CD4-positive, alpha-beta memory T cell (primary cell): ENCODE measurements at regions not wholly inside any gene's neighbourhood (a gene's known extent, or its start where the extent isn't known, plus 50 kb on each side); places are given as distances from the start of the nearest gene placed in this dataset.

ENCODE experiments used
- CTCF ChIA-PET: fragments of 350-600 bp; sonication (Branson Sonifier 250); formaldehyde crosslinking; loops from one replicate; lab custom pipeline; 2021; ENCODE audit warnings: inconsistent platforms; ENCODE audit not compliant: partially characterized antibody; lab: Charles Lee
- POLR2A ChIA-PET: fragments of 350-600 bp; sonication (Branson Sonifier 250); formaldehyde crosslinking; loops from one replicate; lab custom pipeline; 2021; ENCODE audit not compliant: partially characterized antibody; lab: Charles Lee
- DNase-seq, 5 donors: peaks; one replicate each; pipeline versions ENCODE4 v3.0.0 to v3.0.0-alpha.2; 2020 to 2022; ENCODE audit warnings: mixed read lengths in 1 of 5
- H3K27ac ChIP-seq: one replicate; pipeline ENCODE4 v1.7.0; 2013; ENCODE audit warnings: low read depth, low read length
- H3K27me3 ChIP-seq: 2 replicates; pipeline ENCODE4 v1.7.0; 2013; ENCODE audit warnings: mild to moderate bottlenecking, low read length, moderate library complexity; ENCODE audit not compliant: insufficient read depth
- H3K36me3 ChIP-seq: 2 replicates; pipeline ENCODE4 v1.7.0; 2013; ENCODE audit warnings: mild to moderate bottlenecking, low read length, moderate library complexity; ENCODE audit not compliant: insufficient read depth
- H3K4me1 ChIP-seq: 2 replicates; pipeline ENCODE4 v1.7.0; 2013; ENCODE audit warnings: mild to moderate bottlenecking, low read length, moderate library complexity; ENCODE audit not compliant: insufficient read depth
- H3K4me3 ChIP-seq, 2 donors: one replicate each; pipeline ENCODE4 v1.7.0; 2013; ENCODE audit warnings: low read length in 2 of 2, mild to moderate bottlenecking in 1 of 2
- H3K9me3 ChIP-seq, 2 donors: one replicate each; pipeline ENCODE4 v1.7.0; 2013; ENCODE audit warnings: low read length in 2 of 2, control low read depth in 1 of 2; ENCODE audit not compliant: control insufficient read depth in 1 of 2
- H3K27ac Mint-ChIP-seq, 7 donors: one replicate each; pipeline ENCODE4 v1.8.0; 2020 to 2021; ENCODE audit warnings: mixed read lengths in 7 of 7, mild to moderate bottlenecking in 6 of 7, inconsistent platforms in 3 of 7, moderate library complexity in 3 of 7
- H3K27me3 Mint-ChIP-seq, 2 donors: one replicate each; pipeline ENCODE4 v1.8.0; 2020 to 2021; ENCODE audit warnings: mixed read lengths in 2 of 2
- H3K36me3 Mint-ChIP-seq, 2 donors: one replicate each; pipeline ENCODE4 v1.8.0; 2020 to 2021; ENCODE audit warnings: mixed read lengths in 2 of 2, inconsistent platforms in 1 of 2, mild to moderate bottlenecking in 1 of 2
- H3K4me1 Mint-ChIP-seq, 4 donors: one replicate each; pipeline ENCODE4 v1.8.0; 2020 to 2021; ENCODE audit warnings: mixed read lengths in 4 of 4, mild to moderate bottlenecking in 1 of 4
- H3K4me3 Mint-ChIP-seq, 8 donors: one replicate each; pipeline ENCODE4 v1.8.0; 2020 to 2021; ENCODE audit warnings: mixed read lengths in 8 of 8, mild to moderate bottlenecking in 7 of 8, moderate library complexity in 6 of 8, inconsistent platforms in 3 of 8
- H3K9me3 Mint-ChIP-seq, 8 donors: one replicate each; pipeline ENCODE4 v1.8.0; 2020 to 2021; ENCODE audit warnings: mixed read lengths in 8 of 8, mild to moderate bottlenecking in 5 of 8, inconsistent platforms in 3 of 8, moderate library complexity in 1 of 8
- intact Hi-C: fragments of 100-400 bp; cut with micrococcal nuclease; formaldehyde crosslinking; loops from one replicate; pipeline ENCODE4 v1.15.1; 2023

GRCh38 chr4:132992686-132993085 is 156.4 kb upstream of the PCDH10 start:
- H3K27ac ChIP-seq = no peak overlapping the region
- Mint-ChIP-seq H3K27me3 (no peaks in the 10 kb centered on the region), H3K4me3 (peak overlapping the region in 1 of 8 donors; percentile 20), H3K9me3 (peaks cover 0 to 11% (median 6%) of the 10 kb centered on the region in 8 donors), H3K27ac (no peak overlapping the region), H3K36me3 (no peaks in the 10 kb centered on the region), H3K4me1 (no peaks in the 10 kb centered on the region)
- CTCF ChIA-PET = no interaction called here
- no peaks in the 10 kb centered on the region for H3K4me1 ChIP-seq
- H3K4me3 ChIP-seq = no peak overlapping the region
- H3K27me3 ChIP-seq = no peaks in the 10 kb centered on the region
- H3K36me3 ChIP-seq = no peaks in the 10 kb centered on the region
- H3K9me3 ChIP-seq = no peaks in the 10 kb centered on the region
- intact Hi-C loops = no loop called here
- no peak for DNase-seq
- POLR2A ChIA-PET = no interaction called here

GRCh38 chr4:132998585-132999230 is 150.4 kb upstream of the PCDH10 start:
- POLR2A ChIA-PET = no interaction called here
- Histone ChIP-seq H3K9me3 (no peaks in the 10 kb centered on the region), H3K36me3 (no peaks in the 10 kb centered on the region), H3K4me1 (no peaks in the 10 kb centered on the region), H3K27me3 (no peaks in the 10 kb centered on the region), H3K27ac (no peak overlapping the region), H3K4me3 (no peak overlapping the region)
- H3K4me3 Mint-ChIP-seq = no peak overlapping the region
- no peaks in the 10 kb centered on the region for H3K36me3 Mint-ChIP-seq
- intact Hi-C loops = no loop called here
- CTCF ChIA-PET = no interaction called here
- H3K4me1 Mint-ChIP-seq = no peaks in the 10 kb centered on the region
- no peaks in the 10 kb centered on the region for H3K27me3 Mint-ChIP-seq
- DNase-seq = no peak
- no peak overlapping the region for H3K27ac Mint-ChIP-seq
- peaks cover 0 to 10% (median 6%) of the 10 kb centered on the region in 8 donors for H3K9me3 Mint-ChIP-seq

- Histone ChIP-seq H3K36me3 (no peaks in the 10 kb centered on the region), H3K4me1 (no peaks in the 10 kb centered on the region), H3K4me3 (no peak overlapping the region), H3K27me3 (no peaks in the 10 kb centered on the region), H3K9me3 (no peaks in the 10 kb centered on the region), H3K27ac (no peak overlapping the region)
- no peaks in the 10 kb centered on the region for H3K27me3 Mint-ChIP-seq
- CTCF ChIA-PET = no interaction called here
- H3K4me3 Mint-ChIP-seq = no peak overlapping the region
- intact Hi-C loops = no loop called here
- no peaks in the 10 kb centered on the region for H3K36me3 Mint-ChIP-seq
- no peaks in the 10 kb centered on the region for H3K4me1 Mint-ChIP-seq
- peaks cover 0 to 10% (median 6%) of the 10 kb centered on the region in 8 donors for H3K9me3 Mint-ChIP-seq
- no peak for DNase-seq
- POLR2A ChIA-PET = no interaction called here
- no peak overlapping the region for H3K27ac Mint-ChIP-seq
Observed at GRCh38 chr4:133000012-133000411, 149.1 kb upstream of the PCDH10 start.

GRCh38 chr4:133003169-133003568 is 145.9 kb upstream of the PCDH10 start:
- Mint-ChIP-seq H3K27me3 (no peaks in the 10 kb centered on the region), H3K4me1 (no peaks in the 10 kb centered on the region), H3K36me3 (no peaks in the 10 kb centered on the region), H3K27ac (no peak overlapping the region), H3K4me3 (no peak overlapping the region), H3K9me3 (peaks cover 0 to 8% (median 4%) of the 10 kb centered on the region in 8 donors)
- Histone ChIP-seq H3K4me1 (no peaks in the 10 kb centered on the region), H3K36me3 (no peaks in the 10 kb centered on the region), H3K27ac (no peak overlapping the region), H3K27me3 (no peaks in the 10 kb centered on the region), H3K9me3 (no peaks in the 10 kb centered on the region), H3K4me3 (no peak overlapping the region)
- DNase-seq = no peak
- intact Hi-C loops = no loop called here
- ChIA-PET CTCF (no interaction called here), POLR2A (no interaction called here)

- peaks cover 3 to 13% (median 9%) of the 10 kb centered on the region in 8 donors for H3K9me3 Mint-ChIP-seq
- H3K27ac Mint-ChIP-seq = no peak overlapping the region
- no peaks in the 10 kb centered on the region for H3K4me1 Mint-ChIP-seq
- DNase-seq = no peak
- no peaks in the 10 kb centered on the region for H3K9me3 ChIP-seq
- no peaks in the 10 kb centered on the region for H3K27me3 ChIP-seq
- intact Hi-C loops = no loop called here
- ChIA-PET CTCF (no interaction called here), POLR2A (no interaction called here)
- H3K4me1 ChIP-seq = no peaks in the 10 kb centered on the region
- H3K27me3 Mint-ChIP-seq = no peaks in the 10 kb centered on the region
- no peaks in the 10 kb centered on the region for H3K36me3 ChIP-seq
- H3K27ac ChIP-seq = no peak overlapping the region
- H3K4me3 Mint-ChIP-seq = no peak overlapping the region
- no peak overlapping the region for H3K4me3 ChIP-seq
- H3K36me3 Mint-ChIP-seq = no peaks in the 10 kb centered on the region
Observed at GRCh38 chr4:133014473-133015135, 134.5 kb upstream of the PCDH10 start.

GRCh38 chr4:133045288-133045687 is 103.8 kb upstream of the PCDH10 start:
- intact Hi-C loops = no loop called here
- H3K27ac ChIP-seq = no peak overlapping the region
- ChIA-PET POLR2A (no interaction called here), CTCF (no interaction called here)
- DNase-seq = no peak
- no peak overlapping the region for H3K4me3 ChIP-seq
- no peak overlapping the region for H3K4me3 Mint-ChIP-seq
- no peaks in the 10 kb centered on the region for H3K36me3 ChIP-seq
- peaks cover 0 to 2% of the 10 kb centered on the region in 2 donors for H3K9me3 ChIP-seq
- H3K9me3 Mint-ChIP-seq = peaks cover 0 to 27% (median 11%) of the 10 kb centered on the region in 8 donors
- H3K4me1 ChIP-seq = no peaks in the 10 kb centered on the region
- no peaks in the 10 kb centered on the region for H3K27me3 ChIP-seq
- no peaks in the 10 kb centered on the region for H3K27me3 Mint-ChIP-seq
- no peaks in the 10 kb centered on the region for H3K36me3 Mint-ChIP-seq
- H3K4me1 Mint-ChIP-seq = no peaks in the 10 kb centered on the region
- H3K27ac Mint-ChIP-seq = no peak overlapping the region

GRCh38 chr4:133046156-133046555 is 102.9 kb upstream of the PCDH10 start:
- no peaks in the 10 kb centered on the region for H3K9me3 ChIP-seq
- H3K4me1 ChIP-seq = no peaks in the 10 kb centered on the region
- H3K4me3 ChIP-seq = no peak overlapping the region
- Mint-ChIP-seq H3K4me3 (no peak overlapping the region), H3K9me3 (peaks cover 0 to 21% (median 11%) of the 10 kb centered on the region in 8 donors), H3K27me3 (no peaks in the 10 kb centered on the region), H3K36me3 (no peaks in the 10 kb centered on the region), H3K4me1 (no peaks in the 10 kb centered on the region), H3K27ac (no peak overlapping the region)
- H3K27ac ChIP-seq = no peak overlapping the region
- intact Hi-C loops = no loop called here
- DNase-seq = no peak
- CTCF ChIA-PET = no interaction called here
- POLR2A ChIA-PET = no interaction called here
- no peaks in the 10 kb centered on the region for H3K36me3 ChIP-seq
- H3K27me3 ChIP-seq = no peaks in the 10 kb centered on the region
